ENCODE measurements at regions not wholly inside any gene's neighbourhood (a gene's known extent, or its start where the extent isn't known, plus 50 kb on each side); places are given as distances from the start of the nearest gene placed in this dataset.

GRCh38 chrX:39611468-39611867, 486.3 kb downstream of the BCOR start:
- H3K27ac Mint-ChIP-seq, result no peak overlapping the region
- ATAC-seq (replicated peaks), result no peak
- H3K4me1 Mint-ChIP-seq, result peaks cover 14% of the 10 kb centered on the region
- peaks cover under 1% of the 10 kb centered on the region for H3K9me3 Mint-ChIP-seq
- peaks cover 9% of the 10 kb centered on the region for H3K36me3 Mint-ChIP-seq (ENCODE audit: low read depth)
- H3K27me3 Mint-ChIP-seq, result no peaks in the 10 kb centered on the region
- H3K4me3 Mint-ChIP-seq, result no peak overlapping the region

- Mint-ChIP-seq H3K27ac (peak overlapping the region; percentile 91), H3K27me3 (no peaks in the 10 kb centered on the region), H3K4me1 (peaks cover 25% of the 10 kb centered on the region), H3K4me3 (peak overlapping the region; percentile 84), H3K36me3 (ENCODE audit: low read depth) (peaks cover 9% of the 10 kb centered on the region), H3K9me3 (peaks cover 14% of the 10 kb centered on the region)
- ATAC-seq (replicated peaks), result peak; percentile 14
These were observed 484.2 kb downstream of the BCOR start for GRCh38 chrX:39613482-39613995.

- peaks cover 25% of the 10 kb centered on the region for H3K4me1 Mint-ChIP-seq
- no peaks in the 10 kb centered on the region for H3K27me3 Mint-ChIP-seq
- peak overlapping the region; percentile 84 for H3K4me3 Mint-ChIP-seq
- peaks cover 9% of the 10 kb centered on the region for H3K36me3 Mint-ChIP-seq (ENCODE audit: low read depth)
- peaks cover 14% of the 10 kb centered on the region for H3K9me3 Mint-ChIP-seq
- ATAC-seq (replicated peaks), result peak; percentile 80
- H3K27ac Mint-ChIP-seq, result peak overlapping the region; percentile 91
These were observed 483.6 kb downstream of the BCOR start for GRCh38 chrX:39613997-39614679.

GRCh38 chrX:39614680-39614998, 483.1 kb downstream of the BCOR start:
- H3K27ac Mint-ChIP-seq, result peak overlapping the region; percentile 91
- peaks cover 9% of the 10 kb centered on the region for H3K36me3 Mint-ChIP-seq (ENCODE audit: low read depth)
- H3K9me3 Mint-ChIP-seq, result peaks cover 14% of the 10 kb centered on the region
- peaks cover 25% of the 10 kb centered on the region for H3K4me1 Mint-ChIP-seq
- no peaks in the 10 kb centered on the region for H3K27me3 Mint-ChIP-seq
- no peak for ATAC-seq (replicated peaks)
- H3K4me3 Mint-ChIP-seq, result peak overlapping the region; percentile 84

- Mint-ChIP-seq H3K9me3 (peaks cover 14% of the 10 kb centered on the region), H3K27me3 (no peaks in the 10 kb centered on the region), H3K4me1 (peaks cover 25% of the 10 kb centered on the region), H3K27ac (peak overlapping the region; percentile 54), H3K4me3 (peak overlapping the region; percentile 9), H3K36me3 (ENCODE audit: low read depth) (peaks cover 9% of the 10 kb centered on the region)
- no peak for ATAC-seq (replicated peaks)
These were observed 481.5 kb downstream of the BCOR start for GRCh38 chrX:39616098-39616729.

GRCh38 chrX:39616731-39617130, 481.0 kb downstream of the BCOR start:
- peak overlapping the region; percentile 54 for H3K27ac Mint-ChIP-seq
- ATAC-seq (replicated peaks), result peak; percentile 14
- peaks cover 14% of the 10 kb centered on the region for H3K9me3 Mint-ChIP-seq
- peaks cover 25% of the 10 kb centered on the region for H3K4me1 Mint-ChIP-seq
- no peaks in the 10 kb centered on the region for H3K27me3 Mint-ChIP-seq
- H3K36me3 Mint-ChIP-seq (ENCODE audit: low read depth), result peaks cover 9% of the 10 kb centered on the region
- peak overlapping the region; percentile 5 for H3K4me3 Mint-ChIP-seq

- H3K4me1 Mint-ChIP-seq, result peaks cover 25% of the 10 kb centered on the region
These were observed 479.6 kb downstream of the BCOR start for GRCh38 chrX:39618178-39618577.

GRCh38 chrX:39619182-39620009, 478.4 kb downstream of the BCOR start:
- Mint-ChIP-seq H3K27me3 (no peaks in the 10 kb centered on the region), H3K9me3 (peaks cover 14% of the 10 kb centered on the region), H3K36me3 (ENCODE audit: low read depth) (peaks cover 3% of the 10 kb centered on the region), H3K4me3 (no peak overlapping the region), H3K4me1 (peaks cover 20% of the 10 kb centered on the region), H3K27ac (no peak overlapping the region)
- no peak for ATAC-seq (replicated peaks)

More at GRCh38 chrX:39618178-39618577, 479.6 kb downstream of the BCOR start:
- Mint-ChIP-seq H3K9me3 (peaks cover 14% of the 10 kb centered on the region), H3K27ac (no peak overlapping the region), H3K27me3 (no peaks in the 10 kb centered on the region), H3K36me3 (ENCODE audit: low read depth) (peaks cover 9% of the 10 kb centered on the region), H3K4me3 (no peak overlapping the region)
- ATAC-seq (replicated peaks), result no peak

GRCh38 chrX:39624166-39624565, 473.6 kb downstream of the BCOR start:
- Mint-ChIP-seq H3K27me3 (no peaks in the 10 kb centered on the region), H3K4me3 (no peak overlapping the region), H3K36me3 (ENCODE audit: low read depth) (no peaks in the 10 kb centered on the region), H3K4me1 (peaks cover 5% of the 10 kb centered on the region), H3K27ac (no peak overlapping the region), H3K9me3 (no peaks in the 10 kb centered on the region)
- no peak for ATAC-seq (replicated peaks)

- no peak overlapping the region for H3K4me3 Mint-ChIP-seq
- no peaks in the 10 kb centered on the region for H3K27me3 Mint-ChIP-seq
- H3K9me3 Mint-ChIP-seq, result no peaks in the 10 kb centered on the region
- no peak for ATAC-seq (replicated peaks)
- no peak overlapping the region for H3K27ac Mint-ChIP-seq
- H3K4me1 Mint-ChIP-seq, result peaks cover 10% of the 10 kb centered on the region
- no peaks in the 10 kb centered on the region for H3K36me3 Mint-ChIP-seq (ENCODE audit: low read depth)
These were observed 471.9 kb downstream of the BCOR start for GRCh38 chrX:39625810-39626209.

- ATAC-seq (replicated peaks), result no peak
- Mint-ChIP-seq H3K4me3 (no peak overlapping the region), H3K27me3 (no peaks in the 10 kb centered on the region), H3K9me3 (no peaks in the 10 kb centered on the region), H3K4me1 (peaks cover 10% of the 10 kb centered on the region), H3K36me3 (ENCODE audit: low read depth) (no peaks in the 10 kb centered on the region), H3K27ac (no peak overlapping the region)
These were observed 471.0 kb downstream of the BCOR start for GRCh38 chrX:39626749-39627148.

- peaks cover 10% of the 10 kb centered on the region for H3K4me1 Mint-ChIP-seq
- no peaks in the 10 kb centered on the region for H3K27me3 Mint-ChIP-seq
- H3K27ac Mint-ChIP-seq, result no peak overlapping the region
- no peaks in the 10 kb centered on the region for H3K36me3 Mint-ChIP-seq (ENCODE audit: low read depth)
- ATAC-seq (replicated peaks), result no peak
- H3K9me3 Mint-ChIP-seq, result no peaks in the 10 kb centered on the region
- no peak overlapping the region for H3K4me3 Mint-ChIP-seq
These were observed 470.5 kb downstream of the BCOR start for GRCh38 chrX:39627257-39627656.

- H3K9me3 Mint-ChIP-seq, result no peaks in the 10 kb centered on the region
- ATAC-seq (replicated peaks), result no peak
- no peaks in the 10 kb centered on the region for H3K27me3 Mint-ChIP-seq
- H3K27ac Mint-ChIP-seq, result no peak overlapping the region
- H3K4me1 Mint-ChIP-seq, result peaks cover 10% of the 10 kb centered on the region
- H3K4me3 Mint-ChIP-seq, result no peak overlapping the region
- no peaks in the 10 kb centered on the region for H3K36me3 Mint-ChIP-seq (ENCODE audit: low read depth)
These were observed 468.8 kb downstream of the BCOR start for GRCh38 chrX:39629001-39629400.

GRCh38 chrX:39630344-39630743, 467.4 kb downstream of the BCOR start:
- Mint-ChIP-seq H3K27me3 (no peaks in the 10 kb centered on the region), H3K4me1 (peaks cover 5% of the 10 kb centered on the region), H3K4me3 (peak overlapping the region; percentile 19), H3K27ac (peak overlapping the region; percentile 68), H3K36me3 (ENCODE audit: low read depth) (no peaks in the 10 kb centered on the region), H3K9me3 (no peaks in the 10 kb centered on the region)
- ATAC-seq (replicated peaks), result peak; percentile 68
